ENCODE measurements at regions not wholly inside any gene's neighbourhood (a gene's known extent, or its start where the extent isn't known, plus 50 kb on each side); places are given as distances from the start of the nearest gene placed in this dataset.

DNA sequence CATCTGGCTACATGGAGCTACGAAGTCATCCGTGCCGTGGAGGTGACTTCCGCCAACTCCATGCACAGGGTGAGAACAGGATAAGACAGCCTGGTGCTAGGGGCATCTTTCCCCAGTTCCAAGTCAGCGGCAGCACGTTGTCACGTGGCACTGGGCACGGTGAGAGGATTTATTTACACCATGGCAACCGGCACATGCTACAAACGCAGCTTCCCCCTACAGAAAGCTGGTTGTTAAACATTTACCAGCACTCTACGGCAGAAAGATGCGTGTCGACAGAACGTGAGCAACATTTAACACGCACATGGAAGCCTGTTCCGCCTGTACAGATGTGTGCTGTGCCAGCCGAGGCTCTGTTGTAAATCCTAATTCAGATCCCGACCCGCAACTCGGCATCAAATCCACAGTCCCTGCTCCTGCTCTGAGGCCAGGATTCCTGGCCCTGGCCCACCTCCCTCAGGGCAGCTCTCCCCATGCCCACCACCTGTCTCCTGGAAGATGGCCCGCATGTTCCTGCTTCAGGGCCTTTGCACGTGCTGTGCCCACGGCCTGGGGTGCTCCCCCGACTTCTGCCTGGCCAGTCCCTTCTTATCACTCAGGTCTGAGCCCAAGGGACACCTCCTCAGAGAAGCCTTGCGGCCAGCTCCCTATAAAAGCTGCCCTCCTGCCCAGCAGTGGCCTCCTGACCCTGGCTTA, 114.1 kb downstream of the RFLNA start:
- POLR2A ChIA-PET = interaction anchor here (1.0 kb wide), 1 partner anchor 386 kb away, joined by 3 read pairs; no protein-coding TSS in a partner anchor
- CTCF ChIA-PET = no interaction called here

DNA sequence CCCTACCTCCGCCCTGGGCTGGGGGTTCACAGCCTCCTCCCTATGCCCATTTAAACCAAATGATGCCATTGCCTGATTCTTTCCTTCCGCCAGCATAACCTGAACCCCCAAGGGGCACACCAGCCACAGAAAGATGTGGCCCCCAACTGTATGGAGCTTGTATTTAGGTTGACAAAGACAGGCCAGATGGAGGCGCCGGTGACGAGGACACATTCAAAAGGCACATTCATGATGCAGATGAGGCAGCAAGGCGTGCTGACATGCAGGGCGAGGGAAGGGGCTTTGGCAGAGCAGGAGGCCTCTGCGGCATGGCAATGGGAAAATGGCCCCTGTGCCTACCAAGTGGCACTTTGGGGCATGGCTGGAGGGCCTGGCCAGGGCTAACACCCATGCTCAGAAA, 112.2 kb downstream of the RFLNA start:
- CTCF ChIA-PET = no interaction called here
- POLR2A ChIA-PET = no interaction called here

DNA sequence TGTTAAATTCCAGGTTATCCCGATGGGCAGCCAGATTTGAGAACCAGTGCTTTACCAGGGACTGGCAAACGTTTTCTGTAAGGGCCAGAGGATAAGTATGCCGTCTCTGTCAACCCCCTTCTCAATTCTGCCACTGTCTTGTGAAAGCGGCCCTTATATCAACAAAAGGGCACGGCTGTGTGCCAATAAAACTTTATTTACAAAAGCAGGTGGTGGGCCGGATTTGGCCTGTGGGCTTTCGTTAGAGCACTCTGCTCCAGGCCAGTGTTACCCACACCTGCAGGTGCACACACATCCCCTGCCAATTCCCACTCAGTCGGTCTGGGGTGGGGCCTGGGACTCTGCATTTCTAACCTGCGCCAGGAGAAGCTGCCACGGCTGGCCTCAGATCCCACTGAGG, 111.2 kb downstream of the RFLNA start:
- ChIA-PET CTCF (no interaction called here), POLR2A (no interaction called here)

- ChIA-PET POLR2A (no interaction called here), CTCF (no interaction called here)
Observed at GRCh38 chr12:124405592-124405991, 110.7 kb downstream of the RFLNA start.

GRCh38 chr12:124405151-124405550, 110.3 kb downstream of the RFLNA start:
- ChIA-PET POLR2A (no interaction called here), CTCF (no interaction called here)

DNA sequence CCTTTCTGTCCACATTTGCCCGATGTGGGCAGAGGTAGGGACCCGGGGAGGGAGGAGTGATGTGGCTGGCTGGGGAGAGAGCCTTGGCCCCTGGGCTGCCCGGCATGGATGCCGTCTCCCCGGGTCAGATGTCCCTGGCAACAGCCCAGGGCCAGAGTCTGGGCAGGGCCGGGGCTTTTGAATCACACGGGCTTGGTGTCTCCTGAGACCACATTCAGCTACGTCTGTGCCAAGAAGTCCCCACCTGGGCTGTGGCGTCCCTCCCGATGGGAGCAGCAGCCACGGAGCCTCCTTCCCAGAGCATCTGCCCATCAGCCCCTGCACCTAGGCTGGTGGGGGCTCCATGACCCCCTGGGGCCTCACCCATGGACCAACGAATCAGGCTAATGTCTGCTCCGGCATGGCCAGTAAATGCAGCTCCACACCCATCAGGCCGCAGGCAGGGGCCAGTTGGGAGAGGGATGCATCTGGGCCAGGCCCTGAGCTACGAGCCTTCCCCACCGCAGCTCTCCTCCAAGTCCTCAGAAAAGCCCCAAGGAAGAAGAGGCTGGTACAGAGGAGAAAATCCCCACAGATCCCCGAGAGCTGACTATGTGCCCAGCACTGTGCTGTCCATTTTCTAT, 109.4 kb downstream of the RFLNA start:
- POLR2A ChIA-PET = no interaction called here
- CTCF ChIA-PET = no interaction called here

- CTCF ChIA-PET = no interaction called here
- POLR2A ChIA-PET = no interaction called here
Observed at GRCh38 chr12:124403273-124403672, 108.4 kb downstream of the RFLNA start.

- CTCF ChIA-PET = interaction anchor here (0.7 kb wide), 1 partner anchor 24 kb away, joined by 3 read pairs; no protein-coding TSS in a partner anchor
- POLR2A ChIA-PET = no interaction called here
Observed at GRCh38 chr12:124402248-124403066, 107.6 kb downstream of the RFLNA start.

- CTCF ChIA-PET = interaction anchor here (0.7 to 0.8 kb wide), 2 partner anchors 23 to 139 kb away, joined by 3 read pairs; no protein-coding TSS in a partner anchor
- POLR2A ChIA-PET = no interaction called here
Observed at GRCh38 chr12:124401704-124402221, 106.9 kb downstream of the RFLNA start.

GRCh38 chr12:124400124-124400523, 105.2 kb downstream of the RFLNA start:
- ChIA-PET POLR2A (no interaction called here), CTCF (no interaction called here)

GRCh38 chr12:124399622-124400021, 104.7 kb downstream of the RFLNA start:
- ChIA-PET POLR2A (no interaction called here), CTCF (interaction anchor here (0.7 to 1.5 kb wide), 2 partner anchors 10 to 367 kb away, joined by 3 to 4 read pairs; no protein-coding TSS in a partner anchor)

- ChIA-PET CTCF (interaction anchor here (1.5 kb wide), 1 partner anchor 368 kb away, joined by 4 read pairs; no protein-coding TSS in a partner anchor), POLR2A (no interaction called here)
Observed at GRCh38 chr12:124398578-124399227, 103.8 kb downstream of the RFLNA start.

GRCh38 chr12:124397807-124398577, 103.1 kb downstream of the RFLNA start:
- ChIA-PET POLR2A (no interaction called here), CTCF (interaction anchor here (1.5 kb wide), 1 partner anchor 369 kb away, joined by 4 read pairs; no protein-coding TSS in a partner anchor)

GRCh38 chr12:124397399-124397679, 102.4 kb downstream of the RFLNA start:
- ChIA-PET POLR2A (no interaction called here), CTCF (no interaction called here)

DNA sequence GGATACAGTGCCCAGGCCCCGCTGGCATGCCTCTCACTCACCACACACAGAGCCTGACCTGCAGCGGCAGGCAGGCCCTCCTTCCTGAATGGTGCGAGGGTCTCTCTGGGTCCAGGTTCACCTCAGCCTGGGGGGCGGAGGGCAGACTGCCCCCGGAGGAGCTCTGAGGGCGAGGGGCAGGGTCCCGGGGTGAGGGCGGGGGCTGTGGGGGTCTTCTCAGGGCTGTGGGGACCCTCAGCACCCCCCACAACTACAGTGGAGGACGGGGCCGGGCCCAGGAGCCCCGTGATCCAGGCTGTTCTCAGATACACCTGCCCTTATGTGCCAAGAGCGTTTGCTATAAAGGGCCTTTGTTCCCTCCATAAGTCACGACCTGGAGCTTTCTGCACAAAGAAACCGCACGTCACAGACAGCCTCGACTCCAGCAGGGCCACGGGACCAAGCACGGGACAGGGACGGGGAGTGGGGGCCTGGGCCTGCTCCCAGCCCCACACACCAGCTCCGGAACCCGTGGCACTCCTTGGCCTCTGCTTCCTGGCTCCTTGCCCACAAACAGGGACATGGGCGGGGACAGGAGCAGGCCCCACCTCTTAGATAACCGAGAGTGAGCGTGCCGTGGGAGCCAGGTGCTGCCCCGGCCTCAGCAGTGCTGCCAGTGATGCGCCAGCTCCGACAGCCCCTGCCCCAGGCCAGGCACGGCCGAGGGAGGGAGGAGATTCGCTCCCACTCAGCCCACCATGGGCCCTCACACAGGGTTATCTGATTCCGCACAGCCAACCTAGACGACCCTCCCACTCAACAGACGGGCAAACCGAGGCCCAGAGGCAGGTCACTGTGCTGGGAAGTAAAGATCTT, 101.9 kb downstream of the RFLNA start:
- CTCF ChIA-PET = no interaction called here

DNA sequence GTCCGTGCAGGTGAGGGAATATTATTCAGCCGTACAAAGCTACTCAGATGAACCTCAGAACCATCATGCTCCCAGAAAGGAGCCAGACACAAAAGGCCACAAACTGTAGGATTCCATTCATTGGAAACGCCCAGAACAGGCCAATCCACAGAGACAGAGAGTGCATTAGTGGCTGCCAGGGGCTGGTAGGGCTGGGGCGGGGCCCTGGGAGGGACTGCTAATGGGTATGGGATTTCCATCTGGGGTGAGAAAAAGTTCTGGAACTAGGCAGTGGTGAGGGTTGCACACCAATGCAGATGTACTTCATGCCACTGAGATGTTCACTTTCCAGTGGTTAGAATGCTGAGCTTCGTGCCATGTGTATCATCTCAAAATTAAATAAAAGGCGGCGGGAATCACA, 101.1 kb downstream of the RFLNA start:
- ChIA-PET CTCF (no interaction called here), POLR2A (no interaction called here)

More for the DNA sequence above, 101.9 kb downstream of the RFLNA start:
- POLR2A ChIA-PET = no interaction called here

DNA sequence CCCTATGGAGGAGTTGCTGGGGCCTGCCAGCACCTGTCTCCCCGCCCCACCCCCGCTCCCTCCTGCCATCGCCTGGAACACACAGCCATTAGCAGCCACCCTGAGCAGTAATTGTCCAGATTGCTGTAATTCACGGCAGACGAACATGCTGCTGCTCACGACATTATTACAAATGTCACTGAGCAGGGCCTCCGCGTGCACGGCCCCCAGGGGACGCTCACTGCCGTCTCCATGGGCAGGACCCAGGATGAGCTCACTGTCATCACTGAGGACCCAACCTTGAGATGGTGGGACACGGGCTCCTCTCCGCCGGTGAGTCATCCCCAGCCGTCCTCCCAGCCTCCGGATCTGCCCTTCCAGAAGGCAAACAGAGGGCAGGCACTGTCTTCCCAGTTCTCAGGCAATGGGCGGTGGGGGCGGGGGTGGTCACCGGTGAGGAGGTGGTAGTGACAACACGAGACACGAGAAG, 100.4 kb downstream of the RFLNA start:
- ChIA-PET POLR2A (no interaction called here), CTCF (no interaction called here)

DNA sequence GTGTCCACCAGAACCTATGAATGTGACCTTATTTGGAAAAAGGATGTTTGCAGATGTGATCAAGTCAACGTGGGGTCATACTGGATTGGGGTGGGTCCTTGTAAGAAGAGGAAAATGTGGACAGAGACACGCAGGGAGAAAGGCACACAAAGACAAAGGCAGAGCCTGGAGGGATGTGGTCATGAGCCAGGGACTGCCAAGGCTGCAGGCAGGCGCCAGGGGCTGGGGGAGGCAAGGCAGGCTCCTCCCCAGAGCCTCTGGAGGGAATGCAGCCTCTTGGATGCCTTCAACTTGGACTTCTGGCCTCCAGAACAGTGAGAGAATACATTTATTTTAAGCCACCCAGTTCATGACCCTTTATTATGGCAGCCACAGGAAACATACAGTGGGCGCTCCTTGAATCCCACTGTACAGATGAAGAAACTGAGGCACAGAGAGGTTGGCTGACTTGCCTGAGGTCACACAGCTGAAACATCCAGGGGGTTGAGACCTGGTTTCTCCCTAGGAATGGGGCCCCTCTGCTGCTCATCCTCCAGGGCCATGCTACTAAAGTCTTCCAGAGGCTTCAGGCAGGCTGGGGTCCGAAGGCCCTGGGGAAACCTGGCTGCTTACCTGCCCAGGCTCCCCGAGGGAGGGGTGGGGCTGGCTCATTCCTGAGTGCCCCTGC, 99.7 kb downstream of the RFLNA start:
- ChIA-PET CTCF (no interaction called here), POLR2A (no interaction called here)

Data from activated CD8-positive, alpha-beta memory T cell treated with anti-CD3 and anti-CD28 coated beads for 36 hours (primary cell).